ENCODE measurements at regions not wholly inside any gene's neighbourhood (a gene's known extent, or its start where the extent isn't known, plus 50 kb on each side); places are given as distances from the start of the nearest gene placed in this dataset.

DNA sequence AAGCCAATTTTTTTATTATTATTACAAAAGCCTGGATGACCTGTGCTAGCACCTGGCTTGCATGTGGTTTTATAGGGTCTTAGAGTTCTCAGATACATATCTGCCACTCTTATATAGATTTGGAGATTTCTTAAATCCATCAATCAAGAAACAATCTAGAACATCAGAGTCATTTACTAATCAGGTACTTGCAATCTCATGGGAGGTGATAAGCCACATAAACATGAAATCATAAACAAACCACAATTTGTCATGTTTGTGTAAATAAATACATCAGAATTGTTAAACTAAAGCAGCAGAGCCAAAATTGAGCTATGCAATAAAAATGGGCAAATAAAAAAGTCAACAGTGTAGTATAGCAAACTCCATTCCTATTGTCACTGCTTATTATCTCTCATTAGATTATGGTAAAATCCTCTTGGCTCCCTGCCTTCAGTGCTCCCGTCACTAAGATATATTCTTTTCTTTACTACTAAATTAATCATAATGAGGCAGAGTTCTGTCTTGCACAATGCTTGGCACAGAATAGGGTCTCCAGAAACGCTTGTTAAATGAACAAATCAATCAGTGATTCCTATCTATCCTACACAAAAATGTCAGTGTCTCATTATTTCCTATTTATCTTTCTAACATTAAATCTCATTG, 108.7 kb upstream of the TTC29 start:
- DNase-seq (ENCODE audit: low spot score): no peak

DNA sequence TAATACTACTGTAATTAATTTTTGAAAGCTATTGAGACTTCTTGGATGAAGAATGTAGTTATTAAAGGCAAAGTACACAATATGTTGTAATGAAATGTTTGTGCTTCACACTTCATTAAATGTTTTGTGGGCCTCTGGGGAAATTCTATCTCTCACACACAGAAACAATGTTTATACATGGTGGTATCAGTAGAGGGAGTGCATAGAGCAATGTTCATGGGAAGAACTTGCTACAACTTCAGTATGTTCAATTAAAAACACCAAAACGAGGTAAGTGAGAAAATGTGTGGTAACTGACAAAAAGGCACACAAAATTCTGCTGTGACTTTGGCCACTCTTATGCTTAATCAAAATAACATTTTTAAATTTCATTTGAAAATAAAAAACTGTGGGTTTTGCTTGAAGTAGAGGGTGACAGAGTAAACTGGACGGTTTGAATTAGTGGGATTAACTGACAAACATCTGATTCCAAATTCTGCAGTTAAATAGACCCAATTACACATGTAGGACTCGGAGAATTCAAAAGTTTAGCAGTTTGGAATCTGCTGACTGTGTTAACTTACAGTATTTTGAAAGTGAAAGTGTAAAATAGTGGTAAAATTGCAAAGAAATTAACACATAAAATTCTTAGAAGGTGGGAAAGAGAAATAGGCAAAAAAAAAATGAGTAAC, 111.4 kb upstream of the TTC29 start:
- no peak for DNase-seq (ENCODE audit: low spot score)

DNA sequence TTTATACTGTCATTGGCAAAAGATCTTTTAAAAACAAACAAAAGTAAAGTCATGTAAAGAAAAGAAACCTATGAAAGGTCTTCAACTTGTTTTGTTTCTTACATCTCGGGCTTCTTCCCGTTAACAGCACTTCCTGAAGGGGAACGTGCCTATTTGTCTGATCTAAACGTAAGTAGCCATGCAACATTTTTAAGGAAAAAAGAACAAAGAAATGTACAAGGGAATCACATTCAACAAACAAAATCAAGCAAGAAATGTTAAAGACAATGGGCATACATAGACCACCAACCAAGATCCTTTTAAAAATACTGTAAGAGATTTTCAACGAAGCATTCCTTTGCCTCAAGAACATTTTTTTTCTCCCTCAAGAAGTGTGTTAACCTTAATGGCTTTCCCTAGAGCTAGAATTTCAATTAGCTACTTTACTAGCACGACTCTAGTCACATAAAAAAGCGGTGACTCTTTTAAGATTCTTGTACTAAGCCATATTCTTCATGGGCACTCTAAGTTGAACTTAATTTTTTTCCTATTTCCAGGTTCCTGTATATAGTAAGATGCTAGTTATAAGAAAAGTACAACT, 112.0 kb upstream of the TTC29 start:
- no peak for DNase-seq (ENCODE audit: low spot score)

GRCh38 chr4:147059064-147059731, 113.5 kb upstream of the TTC29 start:
- DNase-seq (ENCODE audit: low spot score): no peak

GRCh38 chr4:147060151-147060931, 114.7 kb upstream of the TTC29 start:
- no peak for DNase-seq (ENCODE audit: low spot score)

DNA sequence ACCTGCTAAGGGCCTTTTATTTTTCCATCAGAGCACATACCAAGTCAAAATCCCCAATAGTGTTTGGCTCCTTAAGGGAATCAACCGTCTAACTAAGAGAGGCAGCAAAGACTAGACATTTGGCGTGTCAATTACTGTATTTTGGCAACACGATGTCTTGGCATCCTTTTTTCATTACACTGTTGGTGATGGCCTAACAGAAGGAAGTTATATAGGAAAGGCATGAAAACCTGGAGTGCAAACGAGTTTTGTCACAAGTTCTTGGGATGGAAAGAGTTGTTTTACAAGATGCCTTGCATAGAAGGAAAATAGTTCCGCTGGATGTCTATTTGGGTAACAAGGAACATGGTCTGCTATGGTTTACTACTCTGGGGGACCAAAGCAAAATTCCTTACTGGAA, 119.2 kb upstream of the TTC29 start:
- DNase-seq (ENCODE audit: low spot score): no peak

- no peak for DNase-seq (ENCODE audit: low spot score)
Measured at GRCh38 chr4:147068564-147068963, 122.9 kb upstream of the TTC29 start.

DNA sequence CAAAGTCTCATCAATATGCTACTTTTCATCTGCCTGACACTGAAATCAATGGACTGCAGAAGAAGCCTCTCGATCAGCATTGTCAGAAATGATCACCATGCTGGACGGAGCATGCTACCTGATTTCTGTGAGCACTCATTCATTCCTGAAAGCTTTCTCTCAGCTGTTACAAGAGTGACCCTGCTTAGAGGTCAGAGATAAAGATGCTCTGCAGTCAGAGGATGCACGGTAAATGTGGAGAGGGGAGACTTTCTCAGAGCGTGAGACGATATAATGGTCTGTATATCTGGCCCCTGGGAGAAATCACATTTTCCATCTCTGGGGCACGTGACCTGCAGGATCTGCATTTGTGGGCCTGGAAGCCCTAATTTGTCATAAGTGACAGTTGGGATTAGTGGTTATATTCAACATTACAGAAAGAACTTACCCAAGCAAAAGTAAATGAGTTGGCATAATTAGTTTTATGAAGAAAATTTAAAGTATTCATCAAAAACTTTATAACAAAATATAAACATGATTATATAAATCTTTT, 125.6 kb upstream of the TTC29 start:
- DNase-seq (ENCODE audit: low spot score): no peak

GRCh38 chr4:147076179-147076578, 130.5 kb upstream of the TTC29 start:
- DNase-seq (ENCODE audit: low spot score): no peak

- no peak for DNase-seq (ENCODE audit: low spot score)
Measured at GRCh38 chr4:147076728-147077127, 131.1 kb upstream of the TTC29 start.

- DNase-seq (ENCODE audit: low spot score): no peak
Measured at GRCh38 chr4:147078362-147078761, 132.7 kb upstream of the TTC29 start.

- DNase-seq (ENCODE audit: low spot score): no peak
Measured at GRCh38 chr4:147078875-147079658, 133.4 kb upstream of the TTC29 start.

DNA sequence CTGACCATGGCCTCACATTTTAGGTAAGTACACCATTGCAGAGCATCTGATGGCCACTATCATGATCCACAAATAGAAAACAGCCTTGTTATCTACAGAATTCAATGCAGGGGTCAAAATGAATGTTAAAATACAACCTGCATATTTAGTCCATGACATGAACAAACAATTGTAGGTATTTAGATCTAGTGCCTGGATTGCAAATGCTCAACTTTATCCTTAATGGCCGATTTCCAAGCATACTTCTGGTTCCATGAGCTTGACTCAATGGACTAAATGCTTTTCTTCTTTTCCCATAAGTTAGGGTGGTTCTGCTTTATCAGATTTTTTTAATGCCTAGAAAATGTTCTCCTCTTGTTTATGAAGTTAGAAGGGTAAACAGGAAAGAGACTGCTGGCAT, 139.2 kb upstream of the TTC29 start:
- no peak for DNase-seq (ENCODE audit: low spot score)

DNA sequence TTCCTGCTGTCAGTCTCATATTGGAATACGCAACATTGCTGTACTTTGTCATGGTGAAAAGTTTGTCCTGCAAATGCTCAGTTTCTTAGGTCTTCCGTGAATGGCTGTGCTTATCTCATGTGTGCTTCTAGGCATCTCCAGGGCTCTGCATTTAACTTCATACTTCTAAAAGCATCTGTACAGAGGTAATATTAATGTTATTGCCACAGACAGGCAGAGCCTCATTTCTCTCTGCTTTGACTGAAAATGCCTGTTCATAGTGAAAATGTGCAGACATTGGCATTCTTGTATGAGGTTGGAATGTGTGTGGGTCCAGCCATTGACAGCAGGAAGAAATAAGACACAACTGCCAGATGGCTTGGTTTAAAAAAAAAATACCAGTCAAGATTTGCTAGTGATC, 140.1 kb upstream of the TTC29 start:
- no peak for DNase-seq (ENCODE audit: low spot score)

DNA sequence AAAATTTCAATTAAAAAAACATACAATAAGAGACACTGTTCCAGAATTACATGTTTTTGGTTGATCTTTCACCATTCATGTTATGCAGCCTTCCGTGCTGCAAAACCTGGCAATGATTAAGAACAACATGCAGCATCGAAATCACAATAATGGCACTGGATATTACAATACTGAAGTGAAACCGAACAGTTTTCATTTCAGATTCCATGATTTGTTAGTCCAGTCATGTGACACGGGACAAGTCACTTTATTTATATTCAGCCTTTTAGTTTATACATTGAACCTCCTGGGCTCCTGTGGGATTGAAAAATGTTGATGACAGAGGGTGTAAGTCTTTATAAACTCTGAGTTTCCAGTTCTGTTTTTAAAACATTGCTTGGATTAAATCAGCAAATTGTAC, 142.5 kb upstream of the TTC29 start:
- DNase-seq (ENCODE audit: low spot score): no peak

GRCh38 chr4:147090486-147090885, 144.8 kb upstream of the TTC29 start:
- no peak for DNase-seq (ENCODE audit: low spot score)

GRCh38 chr4:147093206-147093605, 147.5 kb upstream of the TTC29 start:
- DNase-seq (ENCODE audit: low spot score): no peak

DNA sequence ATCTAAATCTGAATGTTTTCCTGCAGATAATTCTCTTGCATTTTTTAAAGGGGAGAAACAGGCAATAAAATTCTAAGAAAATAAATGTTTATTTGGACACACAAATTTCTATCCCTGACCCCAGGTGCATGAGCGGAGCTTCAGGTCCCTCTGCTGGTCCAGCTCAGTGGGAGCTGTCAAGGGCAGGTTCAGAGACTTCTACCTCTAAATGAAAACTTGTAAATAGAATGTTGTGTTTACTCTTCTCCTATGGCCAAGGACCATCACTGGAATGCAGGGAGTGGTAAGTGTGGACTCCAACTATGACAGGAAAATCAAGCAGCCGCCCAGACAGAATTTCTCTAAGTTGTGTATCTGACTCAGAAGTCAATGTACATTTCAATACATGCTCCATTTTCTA, 148.6 kb upstream of the TTC29 start:
- no peak for DNase-seq (ENCODE audit: low spot score)

- DNase-seq (ENCODE audit: low spot score): peak; percentile 17
Measured at GRCh38 chr4:147096667-147097604, 151.3 kb upstream of the TTC29 start.

DNA sequence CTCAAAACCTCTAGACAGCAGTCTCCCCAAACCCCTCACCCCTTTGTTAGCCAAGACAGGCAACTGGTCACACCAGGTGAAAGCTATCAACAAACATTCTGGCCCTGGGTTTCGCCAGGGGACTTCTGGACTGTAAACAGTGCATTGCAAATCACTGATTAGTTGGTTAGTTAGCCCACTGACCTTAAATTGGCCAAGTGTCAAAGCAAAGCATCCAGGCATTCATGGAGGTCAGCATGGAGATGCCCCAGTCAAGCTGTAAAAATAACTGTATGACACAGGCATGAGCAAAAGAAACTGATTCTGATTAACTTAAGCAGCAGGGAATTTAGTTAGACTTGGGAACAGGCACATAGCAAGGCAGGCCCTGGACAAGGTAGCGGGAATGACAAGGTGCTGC, 156.0 kb upstream of the TTC29 start:
- DNase-seq (ENCODE audit: low spot score): no peak
